ENCODE measurements at regions not wholly inside any gene's neighbourhood (a gene's known extent, or its start where the extent isn't known, plus 50 kb on each side); places are given as distances from the start of the nearest gene placed in this dataset.

GRCh38 chr15:87228460-87228859, 1028.1 kb downstream of the NTRK3 start:
- H3K27ac ChIP-seq, result no peak overlapping the region
- TF ChIP-seq ZFX (IDR thresholded peaks at IDR 0.05) (no peak), CTCF (conservative IDR thresholded peaks at IDR 0.05) (no peak)

- no peak overlapping the region for H3K27ac ChIP-seq
- TF ChIP-seq CTCF (conservative IDR thresholded peaks at IDR 0.05), result no peak
These were observed 1028.7 kb downstream of the NTRK3 start for GRCh38 chr15:87227846-87228245.

GRCh38 chr15:87225436-87225835, 1031.1 kb downstream of the NTRK3 start:
- TF ChIP-seq ZFX (IDR thresholded peaks at IDR 0.05) (no peak), CTCF (conservative IDR thresholded peaks at IDR 0.05) (no peak)
- H3K27ac ChIP-seq, result no peak overlapping the region

GRCh38 chr15:87224404-87224803, 1032.1 kb downstream of the NTRK3 start:
- TF ChIP-seq CTCF (conservative IDR thresholded peaks at IDR 0.05) (no peak), ZFX (IDR thresholded peaks at IDR 0.05) (no peak)
- H3K27ac ChIP-seq, result no peak overlapping the region

GRCh38 chr15:87219650-87220615, 1036.6 kb downstream of the NTRK3 start:
- H3K27ac ChIP-seq, result no peak overlapping the region
- no peak for TF ChIP-seq CTCF (conservative IDR thresholded peaks at IDR 0.05)
- TF ChIP-seq ZFX (IDR thresholded peaks at IDR 0.05), result no peak

- no peak overlapping the region for H3K27ac ChIP-seq
- TF ChIP-seq CTCF (conservative IDR thresholded peaks at IDR 0.05) (no peak), ZFX (IDR thresholded peaks at IDR 0.05) (no peak)
These were observed 1041.4 kb downstream of the NTRK3 start for GRCh38 chr15:87215100-87215499.

GRCh38 chr15:87213626-87214025, 1042.9 kb downstream of the NTRK3 start:
- H3K27ac ChIP-seq, result no peak overlapping the region
- TF ChIP-seq ZFX (IDR thresholded peaks at IDR 0.05), result no peak
- no peak for TF ChIP-seq CTCF (conservative IDR thresholded peaks at IDR 0.05)

All from C4-2B (cell line).